SK-N-SH (cell line): ENCODE measurements at regions not wholly inside any gene's neighbourhood (a gene's known extent, or its start where the extent isn't known, plus 50 kb on each side); places are given as distances from the start of the nearest gene placed in this dataset.

ENCODE experiments used
- CTCF ChIA-PET: fragments of 300-600, 350-600 bp; formaldehyde crosslinking; extraction: SDS; loops from one replicate; lab custom pipeline; 2021; lab: Yijun Ruan, JAX
- POLR2A ChIA-PET: fragments of 350-600 bp; sonication (Branson Sonifier 250); formaldehyde crosslinking; extraction: SDS; loops from one replicate; lab custom pipeline; 2020; ENCODE audit warnings: antibody characterized with exemption, inconsistent platforms; lab: Yijun Ruan, JAX
- DNase-seq: peaks from one replicate; pipeline ENCODE4 v3.0.0; 2012
- H2AFZ ChIP-seq: fragments of 200-600 bp; sonication (generic); 2 replicates; pipeline ENCODE4 v1.8.1; 2016; ENCODE audit warnings: antibody characterized with exemption, mild to moderate bottlenecking, low read depth
- H3F3A ChIP-seq: fragments of 200-600 bp; sonication (generic); replicated peaks from 2 replicates; pipeline ENCODE3; 2016; ENCODE audit warnings: antibody characterized with exemption, mild to moderate bottlenecking; ENCODE audit not compliant: insufficient read depth
- H3K27ac ChIP-seq, 2 experiments: fragments of 200-500 bp in 1 of 2; fragments of 200-600 bp in 1 of 2; sonication (Bioruptor generic) in 1 of 2; sonication (generic), shearing (Covaris generic) in 1 of 2; 2 replicates each; pipeline versions ENCODE4 v1.5.1 to v1.6.1; 2014 to 2016; ENCODE audit warnings: low read depth in 2 of 2, inconsistent platforms in 1 of 2, low read length in 1 of 2, mild to moderate bottlenecking in 1 of 2, mixed read lengths in 1 of 2
- H3K27me3 ChIP-seq: fragments of 200-600 bp; sonication (generic), shearing (Covaris generic); 2 replicates; pipeline ENCODE4 v1.6.1; 2016; ENCODE audit warnings: mixed run types; ENCODE audit not compliant: insufficient read depth
- H3K36me3 ChIP-seq, 2 experiments: fragments of 200-500 bp in 1 of 2; fragments of 200-600 bp in 1 of 2; sonication (Bioruptor generic) in 1 of 2; sonication (generic) in 1 of 2; replicated peaks in 1 of 2; 2 replicates each; pipeline versions ENCODE3 to v1.5.1; 2014 to 2016; ENCODE audit warnings: low read length in 1 of 2, mild to moderate bottlenecking in 1 of 2; ENCODE audit not compliant: insufficient read depth in 2 of 2, control insufficient read depth in 1 of 2
- H3K4me1 ChIP-seq, 2 experiments: fragments of 200-500 bp in 1 of 2; fragments of 200-600 bp in 1 of 2; sonication (Bioruptor generic) in 1 of 2; sonication (generic), shearing (Covaris generic) in 1 of 2; 2 replicates each; pipeline versions ENCODE4 v1.5.1 to v1.6.1; 2014 to 2016; ENCODE audit warnings: low read depth in 1 of 2, low read length in 1 of 2, mixed run types in 1 of 2; ENCODE audit not compliant: insufficient read depth in 2 of 2, control insufficient read depth in 1 of 2
- H3K4me2 ChIP-seq: fragments of 200-600 bp; sonication (generic), shearing (Covaris generic); 2 replicates; pipeline ENCODE4 v1.6.1; 2017; ENCODE audit warnings: mixed run types
- H3K4me3 ChIP-seq, 2 experiments: fragments of 200-500 bp in 1 of 2; fragments of 200-600 bp in 1 of 2; sonication (Bioruptor generic) in 1 of 2; sonication (generic), shearing (Covaris generic) in 1 of 2; 2 replicates each; pipeline versions ENCODE4 v1.5.1 to v1.8.1; 2014 to 2016; ENCODE audit warnings: low read depth in 2 of 2, inconsistent platforms in 1 of 2, low read length in 1 of 2, mild to moderate bottlenecking in 1 of 2, mixed read lengths in 1 of 2, moderate library complexity in 1 of 2
- H3K79me2 ChIP-seq: fragments of 200-600 bp; sonication (generic); 2 replicates; pipeline ENCODE4 v1.8.1; 2017; ENCODE audit warnings: mild to moderate bottlenecking; ENCODE audit not compliant: insufficient read depth
- H3K9ac ChIP-seq: fragments of 200-600 bp; sonication (generic); 2 replicates; pipeline ENCODE4 v1.6.1; 2017; ENCODE audit warnings: mixed run types
- H3K9me2 ChIP-seq: fragments of 200-600 bp; sonication (generic); 2 replicates; pipeline ENCODE4 v1.6.1; 2017; ENCODE audit warnings: mixed run types
- H3K9me3 ChIP-seq: fragments of 200-600 bp; sonication (generic); 2 replicates; pipeline ENCODE4 v1.6.1; 2017; ENCODE audit warnings: mixed run types, mild to moderate bottlenecking, moderate library complexity
- H4K20me1 ChIP-seq: fragments of 200-600 bp; sonication (generic); 2 replicates; pipeline ENCODE4 v1.6.1; 2017; ENCODE audit warnings: mild to moderate bottlenecking, mixed run types; ENCODE audit not compliant: insufficient read depth
- CHD2 ChIP-seq: fragments of 150-350 bp; IDR thresholded peaks from 2 replicates; pipeline ENCODE4 v1.6.1; 2018; ENCODE audit warnings: low read length; ENCODE audit not compliant: partially characterized antibody
- CTCF ChIP-seq: fragments of 200-600 bp; sonication (generic); IDR thresholded peaks from 2 replicates; pipeline ENCODE4 v1.6.1; 2017; ENCODE audit warnings: antibody characterized with exemption, mild to moderate bottlenecking, moderate library complexity
- ELF1 ChIP-seq: IDR thresholded peaks from 2 replicates; pipeline ENCODE4 v1.4.0; 2012
- FOSL2 ChIP-seq: IDR thresholded peaks from 2 replicates; pipeline ENCODE4 v1.4.0; 2012; ENCODE audit warnings: low read depth, mild to moderate bottlenecking, moderate library complexity, borderline replicate concordance
- FOXM1 ChIP-seq: IDR thresholded peaks from 2 replicates; pipeline ENCODE4 v1.4.0; 2012; ENCODE audit warnings: low read depth, mild to moderate bottlenecking
- GATA2 ChIP-seq: sonication (generic); formaldehyde crosslinking; IDR thresholded peaks from 2 replicates; pipeline ENCODE4 v1.5.0; 2020; ENCODE audit warnings: mild to moderate bottlenecking, missing genetic modification reagents
- MAX ChIP-seq: IDR thresholded peaks from 2 replicates; pipeline ENCODE4 v1.4.0; 2012; ENCODE audit warnings: low read depth
- NFIC ChIP-seq: IDR thresholded peaks from 2 replicates; pipeline ENCODE4 v1.4.0; 2012; ENCODE audit warnings: borderline replicate concordance
- NRF1 ChIP-seq: IDR thresholded peaks from 2 replicates; pipeline ENCODE4 v1.6.1; 2012; ENCODE audit warnings: low read depth, mild to moderate bottlenecking, low read length
- POLR2AphosphoS5 ChIP-seq: IDR thresholded peaks from 2 replicates; pipeline ENCODE4 v1.6.1; 2012; ENCODE audit warnings: low read depth, low read length
- RAD21 ChIP-seq: IDR thresholded peaks from 2 replicates; pipeline ENCODE4 v1.6.1; 2012; ENCODE audit warnings: mild to moderate bottlenecking, low read length
- RCOR1 ChIP-seq: fragments of 150-350 bp; IDR thresholded peaks from 2 replicates; pipeline ENCODE4 v1.6.1; 2017; ENCODE audit warnings: antibody characterized with exemption, low read length
- RXRA ChIP-seq: IDR thresholded peaks from 2 replicates; pipeline ENCODE4 v1.4.0; 2012; ENCODE audit warnings: low read depth, mild to moderate bottlenecking, borderline replicate concordance
- TAF1 ChIP-seq: IDR thresholded peaks from 2 replicates; pipeline ENCODE4 v1.6.1; 2012; ENCODE audit warnings: low read depth, mild to moderate bottlenecking, low read length, moderate library complexity, borderline replicate concordance
- USF1 ChIP-seq: IDR thresholded peaks from 2 replicates; pipeline ENCODE4 v1.4.0; 2012; ENCODE audit warnings: low read depth, borderline replicate concordance
- USF2 ChIP-seq: fragments of 150-350 bp; IDR thresholded peaks from 2 replicates; pipeline ENCODE4 v1.6.1; 2017; ENCODE audit warnings: antibody characterized with exemption, low read length, low read depth, borderline replicate concordance
- YY1 ChIP-seq: IDR thresholded peaks from 2 replicates; pipeline ENCODE4 v1.4.0; 2012; ENCODE audit warnings: low read depth, mild to moderate bottlenecking
- ZBTB33 ChIP-seq: IDR thresholded peaks from 2 replicates; pipeline ENCODE4 v1.4.0; 2012; ENCODE audit warnings: low read depth, borderline replicate concordance
- WGBS: methylation state at CpG from one replicate; pipeline ENCODE4 v1.1.6; 2017; ENCODE audit warnings: low lambda C conversion rate; 5-methylcytosine and 5-hydroxymethylcytosine counted together

- no peak overlapping the region for H3K9ac ChIP-seq
- DNase-seq = no peak
- H3K4me1 ChIP-seq = no peaks in the 10 kb centered on the region
- H3K4me3 ChIP-seq = no peak overlapping the region
- H3K27me3 ChIP-seq = no peaks in the 10 kb centered on the region
- no peaks in the 10 kb centered on the region for H3K9me2 ChIP-seq
- no peaks in the 10 kb centered on the region for H3K79me2 ChIP-seq
- 9% methylated on average over 1 of the region's 1 CpG for WGBS
- no peak overlapping the region for H3K27ac ChIP-seq
- POLR2A ChIA-PET = no interaction called here
- no peak for TF ChIP-seq USF1
- no peak for TF ChIP-seq FOSL2
- no peak for TF ChIP-seq CTCF
- TF ChIP-seq RCOR1 = no peak
- TF ChIP-seq ZBTB33 = no peak
- no peak for TF ChIP-seq POLR2AphosphoS5
- TF ChIP-seq GATA2 (CRISPR knock-in tag) = no peak
- no peak for TF ChIP-seq FOXM1
- TF ChIP-seq ELF1 = no peak
- TF ChIP-seq CHD2 = no peak
- no peak for TF ChIP-seq RAD21
- no peak for TF ChIP-seq NRF1
- no peak for TF ChIP-seq YY1
- TF ChIP-seq TAF1 = no peak
- no peak for TF ChIP-seq NFIC
- no peak for TF ChIP-seq MAX
- TF ChIP-seq USF2 = no peak
- TF ChIP-seq RXRA = no peak
- H3K9me3 ChIP-seq = no peaks in the 10 kb centered on the region
- H3K36me3 ChIP-seq = no peaks in the 10 kb centered on the region
- no peaks in the 10 kb centered on the region for H3F3A ChIP-seq
- H4K20me1 ChIP-seq = no peaks in the 10 kb centered on the region
- H3K4me2 ChIP-seq = no peak overlapping the region
- H2AFZ ChIP-seq = no peak overlapping the region
- CTCF ChIA-PET = no interaction called here
Observed at GRCh38 chr5:26610577-26610976, 427.8 kb downstream of the CDH9 start.
